Activated T-helper 17 cell treated with anti-CD3 and anti-CD28 coated beads, Interleukin-2, amount 50 U/mL, for 72 hours (primary cell): ENCODE measurements at regions not wholly inside any gene's neighbourhood (a gene's known extent, or its start where the extent isn't known, plus 50 kb on each side); places are given as distances from the start of the nearest gene placed in this dataset.

Experiments used
- ATAC-seq: fragments of 150-1000 bp; cut with Tn5 transposase; replicated peaks from 2 replicates; pipeline ENCODE4 v1.10.0; 2021; ENCODE audit warnings: mild to moderate bottlenecking, moderate library complexity
- H3K27ac Mint-ChIP-seq: one replicate; pipeline ENCODE4 v1.8.0; 2022; ENCODE audit warnings: mixed read lengths
- H3K27me3 Mint-ChIP-seq: one replicate; pipeline ENCODE4 v1.8.0; 2022; ENCODE audit warnings: mixed read lengths
- H3K36me3 Mint-ChIP-seq: one replicate; pipeline ENCODE4 v1.8.0; 2022; ENCODE audit warnings: low read depth, mild to moderate bottlenecking, mixed read lengths
- H3K4me1 Mint-ChIP-seq: one replicate; pipeline ENCODE4 v1.8.0; 2022; ENCODE audit warnings: mixed read lengths
- H3K4me3 Mint-ChIP-seq: one replicate; pipeline ENCODE4 v1.8.0; 2022; ENCODE audit warnings: mild to moderate bottlenecking, mixed read lengths
- H3K9me3 Mint-ChIP-seq: one replicate; pipeline ENCODE4 v1.8.0; 2022; ENCODE audit warnings: mixed read lengths

- ATAC-seq = no peak
- Mint-ChIP-seq H3K4me1 (no peaks in the 10 kb centered on the region), H3K27me3 (peaks cover 27% of the 10 kb centered on the region), H3K9me3 (peaks cover 8% of the 10 kb centered on the region), H3K4me3 (no peak overlapping the region), H3K27ac (no peak overlapping the region), H3K36me3 (no peaks in the 10 kb centered on the region)
Observed at GRCh38 chr18:47441914-47442313, 190.5 kb upstream of the SKOR2 start.

DNA sequence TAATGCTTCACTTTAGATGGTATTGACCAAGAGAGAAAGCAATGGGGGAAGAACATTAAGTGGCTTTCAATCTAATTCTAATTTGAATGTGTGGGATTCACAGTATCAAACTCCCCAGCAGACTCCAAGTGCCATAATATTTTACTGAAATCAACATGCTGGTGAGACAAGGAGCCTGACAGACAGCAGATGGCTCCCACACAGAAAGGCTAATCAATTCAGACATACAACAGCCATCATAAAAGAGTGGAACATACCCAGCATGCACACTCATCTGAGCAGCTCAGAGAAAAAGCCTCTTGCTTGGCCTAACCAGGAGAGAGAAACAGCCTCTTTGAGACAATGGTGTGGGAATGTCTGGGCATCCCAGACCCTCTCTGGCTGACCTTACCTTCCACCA lies 186.5 kb upstream of the SKOR2 start:
- peaks cover 33% of the 10 kb centered on the region for H3K27me3 Mint-ChIP-seq
- H3K27ac Mint-ChIP-seq = no peak overlapping the region
- no peak overlapping the region for H3K4me3 Mint-ChIP-seq
- no peaks in the 10 kb centered on the region for H3K36me3 Mint-ChIP-seq
- H3K9me3 Mint-ChIP-seq = no peaks in the 10 kb centered on the region
- H3K4me1 Mint-ChIP-seq = no peaks in the 10 kb centered on the region
- no peak for ATAC-seq

DNA sequence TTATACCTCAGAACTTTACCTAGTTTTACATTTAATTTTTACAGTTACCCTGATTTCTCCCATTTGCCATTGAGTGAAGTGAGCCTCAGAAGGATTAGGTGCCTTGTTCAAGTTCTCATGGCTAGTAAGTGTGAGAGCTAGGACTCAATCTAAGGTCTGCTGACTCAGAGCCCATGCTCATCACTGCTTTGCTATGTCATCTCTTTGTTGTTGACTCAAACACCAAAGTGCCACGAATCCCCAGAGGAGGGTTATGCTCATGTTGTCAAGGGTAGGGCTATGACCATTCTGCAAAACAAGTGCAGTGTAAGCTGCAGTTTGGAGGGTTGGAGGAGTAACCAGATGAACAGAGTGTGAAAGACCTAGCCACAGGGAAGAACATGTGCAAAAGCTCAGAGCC lies 185.4 kb upstream of the SKOR2 start:
- Mint-ChIP-seq H3K27me3 (peaks cover 32% of the 10 kb centered on the region), H3K27ac (no peak overlapping the region), H3K36me3 (no peaks in the 10 kb centered on the region), H3K4me1 (no peaks in the 10 kb centered on the region), H3K4me3 (no peak overlapping the region), H3K9me3 (no peaks in the 10 kb centered on the region)
- ATAC-seq = peak; percentile 19

GRCh38 chr18:47434214-47434746 lies 182.8 kb upstream of the SKOR2 start:
- H3K27ac Mint-ChIP-seq = no peak overlapping the region
- H3K9me3 Mint-ChIP-seq = no peaks in the 10 kb centered on the region
- no peaks in the 10 kb centered on the region for H3K4me1 Mint-ChIP-seq
- no peak overlapping the region for H3K4me3 Mint-ChIP-seq
- no peak for ATAC-seq
- peaks cover 17% of the 10 kb centered on the region for H3K27me3 Mint-ChIP-seq
- H3K36me3 Mint-ChIP-seq = no peaks in the 10 kb centered on the region

DNA sequence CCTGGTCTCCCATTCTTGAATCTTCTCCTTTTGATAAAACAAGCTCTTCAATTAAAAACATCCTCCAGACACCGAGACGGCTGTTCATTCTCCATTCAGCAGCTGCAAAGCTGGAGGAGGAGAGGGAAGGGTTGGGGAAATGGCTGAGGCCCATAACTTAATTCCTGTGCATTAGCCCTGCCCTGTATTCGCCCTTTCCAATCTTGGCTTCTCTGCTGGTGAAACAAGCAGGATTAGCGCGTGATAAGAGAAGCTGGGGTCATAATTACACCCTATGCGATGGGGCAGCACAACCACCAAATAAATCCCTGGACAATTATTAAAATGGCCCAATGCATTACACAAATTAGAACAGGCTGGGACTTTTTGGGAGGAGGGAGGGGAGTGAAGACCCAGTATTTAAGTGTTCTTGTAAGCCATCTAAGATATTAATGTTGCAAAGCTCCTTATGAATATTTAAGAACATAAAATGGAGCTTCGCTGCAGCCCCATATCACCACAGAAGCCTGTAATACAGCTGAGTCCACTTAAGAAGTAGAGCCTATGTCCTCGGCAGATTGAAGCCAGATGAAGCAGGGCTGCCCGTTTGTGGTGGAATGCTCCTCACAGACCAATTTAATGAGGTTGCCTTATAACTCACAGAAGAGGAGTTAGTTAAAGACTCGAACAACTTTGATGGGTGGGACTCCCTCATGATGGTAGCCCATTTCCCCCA lies 176.6 kb upstream of the SKOR2 start:
- H3K27ac Mint-ChIP-seq = no peak overlapping the region
- no peak overlapping the region for H3K4me3 Mint-ChIP-seq
- no peaks in the 10 kb centered on the region for H3K36me3 Mint-ChIP-seq
- no peak for ATAC-seq
- peaks cover 3% of the 10 kb centered on the region for H3K27me3 Mint-ChIP-seq
- H3K4me1 Mint-ChIP-seq = no peaks in the 10 kb centered on the region
- H3K9me3 Mint-ChIP-seq = no peaks in the 10 kb centered on the region

GRCh38 chr18:47427072-47427471 lies 175.6 kb upstream of the SKOR2 start:
- no peak overlapping the region for H3K4me3 Mint-ChIP-seq
- no peak overlapping the region for H3K27ac Mint-ChIP-seq
- ATAC-seq = no peak

GRCh38 chr18:47425365-47425764 lies 173.9 kb upstream of the SKOR2 start:
- H3K27ac Mint-ChIP-seq = no peak overlapping the region
- no peak for ATAC-seq
- H3K9me3 Mint-ChIP-seq = no peaks in the 10 kb centered on the region
- H3K4me3 Mint-ChIP-seq = no peak overlapping the region
- H3K4me1 Mint-ChIP-seq = no peaks in the 10 kb centered on the region
- no peaks in the 10 kb centered on the region for H3K36me3 Mint-ChIP-seq
- peaks cover 3% of the 10 kb centered on the region for H3K27me3 Mint-ChIP-seq

More at GRCh38 chr18:47427072-47427471, 175.6 kb upstream of the SKOR2 start:
- Mint-ChIP-seq H3K36me3 (no peaks in the 10 kb centered on the region), H3K9me3 (no peaks in the 10 kb centered on the region), H3K4me1 (no peaks in the 10 kb centered on the region), H3K27me3 (peaks cover 3% of the 10 kb centered on the region)

- Mint-ChIP-seq H3K9me3 (no peaks in the 10 kb centered on the region), H3K27me3 (peaks cover 12% of the 10 kb centered on the region), H3K4me1 (no peaks in the 10 kb centered on the region), H3K27ac (no peak overlapping the region), H3K36me3 (no peaks in the 10 kb centered on the region), H3K4me3 (no peak overlapping the region)
- no peak for ATAC-seq
Observed at GRCh38 chr18:47422524-47422923, 171.1 kb upstream of the SKOR2 start.

- H3K4me1 Mint-ChIP-seq = no peaks in the 10 kb centered on the region
- no peak overlapping the region for H3K27ac Mint-ChIP-seq
- ATAC-seq = no peak
- H3K4me3 Mint-ChIP-seq = no peak overlapping the region
- no peaks in the 10 kb centered on the region for H3K9me3 Mint-ChIP-seq
- H3K27me3 Mint-ChIP-seq = peaks cover 28% of the 10 kb centered on the region
- H3K36me3 Mint-ChIP-seq = no peaks in the 10 kb centered on the region
Observed at GRCh38 chr18:47420130-47420529, 168.7 kb upstream of the SKOR2 start.

- no peaks in the 10 kb centered on the region for H3K9me3 Mint-ChIP-seq
- ATAC-seq = no peak
- H3K27me3 Mint-ChIP-seq = peaks cover 36% of the 10 kb centered on the region
- H3K4me1 Mint-ChIP-seq = no peaks in the 10 kb centered on the region
- H3K36me3 Mint-ChIP-seq = no peaks in the 10 kb centered on the region
- H3K27ac Mint-ChIP-seq = no peak overlapping the region
- no peak overlapping the region for H3K4me3 Mint-ChIP-seq
Observed at GRCh38 chr18:47418746-47419145, 167.3 kb upstream of the SKOR2 start.

DNA sequence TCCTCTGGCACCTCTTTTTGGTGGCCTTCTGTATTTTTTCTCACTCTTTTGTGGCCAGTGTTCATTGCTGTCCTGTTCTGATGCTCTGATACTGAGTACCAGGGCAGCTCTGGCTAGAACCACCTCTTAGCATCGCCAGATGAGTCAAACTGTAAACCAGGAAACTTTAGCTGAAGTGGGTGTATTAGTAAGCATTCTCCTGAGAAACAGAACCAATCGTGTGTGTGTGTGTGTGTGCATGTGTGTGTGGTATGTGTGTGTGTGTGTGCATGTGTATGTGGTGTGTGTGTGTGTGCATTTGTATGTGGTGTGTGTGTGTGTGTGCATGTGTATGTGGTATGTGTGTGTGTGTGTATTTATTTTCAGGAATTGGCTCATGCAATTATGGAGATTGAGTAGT lies 166.3 kb upstream of the SKOR2 start:
- H3K27me3 Mint-ChIP-seq = peaks cover 38% of the 10 kb centered on the region
- peak; percentile 16 for ATAC-seq
- no peaks in the 10 kb centered on the region for H3K36me3 Mint-ChIP-seq
- H3K4me1 Mint-ChIP-seq = no peaks in the 10 kb centered on the region
- H3K4me3 Mint-ChIP-seq = no peak overlapping the region
- no peak overlapping the region for H3K27ac Mint-ChIP-seq
- no peaks in the 10 kb centered on the region for H3K9me3 Mint-ChIP-seq

DNA sequence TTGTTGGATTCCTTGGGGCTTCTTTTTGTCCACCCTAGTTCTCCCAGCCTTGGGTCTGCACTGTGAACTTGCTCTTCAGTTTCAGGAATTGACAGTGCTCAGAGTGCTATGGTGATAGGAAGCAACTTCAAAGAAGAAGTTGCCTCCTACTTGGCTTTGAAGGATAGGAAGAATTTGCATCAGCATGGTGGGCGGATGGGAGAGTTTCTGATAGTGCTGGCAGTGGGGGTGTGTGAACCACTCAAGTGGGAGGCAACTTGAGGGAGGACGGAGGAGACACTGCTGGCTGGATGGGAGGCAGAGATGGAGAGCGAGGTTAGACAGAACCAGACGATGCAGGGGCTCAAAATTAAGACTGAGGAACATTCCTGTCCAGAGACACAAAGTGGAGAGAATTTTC lies 164.4 kb upstream of the SKOR2 start:
- H3K9me3 Mint-ChIP-seq = no peaks in the 10 kb centered on the region
- H3K4me1 Mint-ChIP-seq = no peaks in the 10 kb centered on the region
- peaks cover 43% of the 10 kb centered on the region for H3K27me3 Mint-ChIP-seq
- no peak overlapping the region for H3K4me3 Mint-ChIP-seq
- no peaks in the 10 kb centered on the region for H3K36me3 Mint-ChIP-seq
- H3K27ac Mint-ChIP-seq = no peak overlapping the region
- no peak for ATAC-seq

GRCh38 chr18:47413327-47413726 lies 161.9 kb upstream of the SKOR2 start:
- Mint-ChIP-seq H3K27ac (no peak overlapping the region), H3K9me3 (no peaks in the 10 kb centered on the region), H3K36me3 (no peaks in the 10 kb centered on the region), H3K27me3 (peaks cover 39% of the 10 kb centered on the region), H3K4me1 (no peaks in the 10 kb centered on the region), H3K4me3 (no peak overlapping the region)
- ATAC-seq = no peak

DNA sequence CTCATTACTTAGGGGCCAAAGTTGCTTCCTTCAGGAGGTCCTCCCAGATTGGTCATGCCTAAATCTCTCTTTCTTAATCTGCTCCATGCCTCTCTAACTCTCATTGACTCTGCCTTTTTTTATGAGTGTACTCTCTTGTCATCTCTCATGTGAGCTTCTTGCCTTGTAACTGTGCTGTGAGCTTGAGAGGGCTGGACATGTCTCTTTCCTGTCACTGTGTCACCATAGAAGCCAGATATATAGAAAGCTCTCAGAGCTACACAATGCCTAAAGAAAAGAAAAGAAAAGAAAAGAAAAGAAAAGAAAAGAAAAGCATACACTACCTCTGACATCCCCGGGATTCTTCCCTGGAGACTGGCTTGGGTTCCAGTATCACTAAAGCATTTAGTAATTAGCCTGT lies 161.5 kb upstream of the SKOR2 start:
- Mint-ChIP-seq H3K4me3 (no peak overlapping the region), H3K27me3 (peaks cover 37% of the 10 kb centered on the region), H3K9me3 (no peaks in the 10 kb centered on the region), H3K4me1 (no peaks in the 10 kb centered on the region), H3K27ac (no peak overlapping the region), H3K36me3 (no peaks in the 10 kb centered on the region)
- ATAC-seq = no peak

GRCh38 chr18:47411159-47411558 lies 159.7 kb upstream of the SKOR2 start:
- Mint-ChIP-seq H3K4me1 (no peaks in the 10 kb centered on the region), H3K36me3 (no peaks in the 10 kb centered on the region), H3K27ac (no peak overlapping the region), H3K4me3 (no peak overlapping the region), H3K27me3 (peaks cover 24% of the 10 kb centered on the region), H3K9me3 (no peaks in the 10 kb centered on the region)
- no peak for ATAC-seq
